ENCODE measurements at regions not wholly inside any gene's neighbourhood (a gene's known extent, or its start where the extent isn't known, plus 50 kb on each side); places are given as distances from the start of the nearest gene placed in this dataset.
A peak's percentile ranks its signal among the peaks of the same experiment; 100 is the strongest.

GRCh38 chr2:241946306-241947003, 76.9 kb downstream of the RTP5 start:
- POLR2A ChIA-PET = no interaction called here
- Mint-ChIP-seq H3K36me3 (ENCODE audit: low read depth) (no peaks in the 10 kb centered on the region), H3K4me1 (no peaks in the 10 kb centered on the region), H3K4me3 (no peak overlapping the region), H3K27me3 (no peaks in the 10 kb centered on the region), H3K27ac (no peak overlapping the region), H3K9me3 (no peaks in the 10 kb centered on the region)
- CTCF ChIA-PET = interaction anchor here (0.6 kb wide), 1 partner anchor 34 kb away, joined by 3 read pairs; no protein-coding TSS in a partner anchor
- no peak for DNase-seq

GRCh38 chr2:241947004-241947350, 77.4 kb downstream of the RTP5 start:
- Mint-ChIP-seq H3K4me1 (no peaks in the 10 kb centered on the region), H3K27ac (no peak overlapping the region), H3K27me3 (no peaks in the 10 kb centered on the region), H3K36me3 (ENCODE audit: low read depth) (no peaks in the 10 kb centered on the region), H3K9me3 (no peaks in the 10 kb centered on the region), H3K4me3 (no peak overlapping the region)
- CTCF ChIA-PET = no interaction called here
- POLR2A ChIA-PET = no interaction called here
- no peak for DNase-seq

GRCh38 chr2:241947401-241947800, 77.9 kb downstream of the RTP5 start:
- no peak overlapping the region for H3K4me3 Mint-ChIP-seq
- no peaks in the 10 kb centered on the region for H3K9me3 Mint-ChIP-seq
- no peak for DNase-seq
- no peaks in the 10 kb centered on the region for H3K4me1 Mint-ChIP-seq
- no peak overlapping the region for H3K27ac Mint-ChIP-seq
- no peaks in the 10 kb centered on the region for H3K27me3 Mint-ChIP-seq
- ChIA-PET POLR2A (no interaction called here), CTCF (no interaction called here)
- H3K36me3 Mint-ChIP-seq (ENCODE audit: low read depth) = no peaks in the 10 kb centered on the region

GRCh38 chr2:241947876-241948275, 78.3 kb downstream of the RTP5 start:
- ChIA-PET POLR2A (no interaction called here), CTCF (no interaction called here)
- Mint-ChIP-seq H3K27me3 (no peaks in the 10 kb centered on the region), H3K4me3 (no peak overlapping the region), H3K36me3 (ENCODE audit: low read depth) (no peaks in the 10 kb centered on the region), H3K9me3 (no peaks in the 10 kb centered on the region), H3K4me1 (no peaks in the 10 kb centered on the region), H3K27ac (no peak overlapping the region)
- no peak for DNase-seq

- CTCF ChIA-PET = no interaction called here
- H3K27me3 Mint-ChIP-seq = no peaks in the 10 kb centered on the region
- H3K27ac Mint-ChIP-seq = no peak overlapping the region
- no peaks in the 10 kb centered on the region for H3K36me3 Mint-ChIP-seq (ENCODE audit: low read depth)
- no peak overlapping the region for H3K4me3 Mint-ChIP-seq
- no peak for DNase-seq
- no peaks in the 10 kb centered on the region for H3K9me3 Mint-ChIP-seq
- no peaks in the 10 kb centered on the region for H3K4me1 Mint-ChIP-seq
- POLR2A ChIA-PET = no interaction called here
These were observed 78.9 kb downstream of the RTP5 start for GRCh38 chr2:241948299-241948897.

GRCh38 chr2:241948901-241949735, 79.6 kb downstream of the RTP5 start:
- no peak overlapping the region for H3K27ac Mint-ChIP-seq
- no peaks in the 10 kb centered on the region for H3K27me3 Mint-ChIP-seq
- no peaks in the 10 kb centered on the region for H3K36me3 Mint-ChIP-seq (ENCODE audit: low read depth)
- ChIA-PET POLR2A (no interaction called here), CTCF (no interaction called here)
- H3K9me3 Mint-ChIP-seq = no peaks in the 10 kb centered on the region
- H3K4me3 Mint-ChIP-seq = no peak overlapping the region
- no peak for DNase-seq
- H3K4me1 Mint-ChIP-seq = no peaks in the 10 kb centered on the region

GRCh38 chr2:241949736-241950412, 80.3 kb downstream of the RTP5 start:
- Mint-ChIP-seq H3K36me3 (ENCODE audit: low read depth) (no peaks in the 10 kb centered on the region), H3K4me3 (no peak overlapping the region)

GRCh38 chr2:241950413-241951315, 81.1 kb downstream of the RTP5 start:
- Mint-ChIP-seq H3K4me3 (no peak overlapping the region), H3K27me3 (no peaks in the 10 kb centered on the region), H3K27ac (no peak overlapping the region), H3K36me3 (ENCODE audit: low read depth) (no peaks in the 10 kb centered on the region), H3K9me3 (no peaks in the 10 kb centered on the region), H3K4me1 (no peaks in the 10 kb centered on the region)
- ChIA-PET POLR2A (no interaction called here), CTCF (interaction anchor here (0.6 to 1.4 kb wide), 4 partner anchors 9 to 244 kb away, joined by 3 to 5 read pairs (median 4); no protein-coding TSS in a partner anchor)
- DNase-seq = peak; percentile 69

More at GRCh38 chr2:241949736-241950412, 80.3 kb downstream of the RTP5 start:
- Mint-ChIP-seq H3K27ac (no peak overlapping the region), H3K27me3 (no peaks in the 10 kb centered on the region), H3K4me1 (no peaks in the 10 kb centered on the region), H3K9me3 (no peaks in the 10 kb centered on the region)
- ChIA-PET CTCF (no interaction called here), POLR2A (no interaction called here)
- DNase-seq = no peak

- H3K4me1 Mint-ChIP-seq = no peaks in the 10 kb centered on the region
- no peaks in the 10 kb centered on the region for H3K36me3 Mint-ChIP-seq (ENCODE audit: low read depth)
- H3K27me3 Mint-ChIP-seq = no peaks in the 10 kb centered on the region
- H3K4me3 Mint-ChIP-seq = no peak overlapping the region
- ChIA-PET CTCF (interaction anchor here (0.6 to 1.4 kb wide), 4 partner anchors 10 to 245 kb away, joined by 3 to 5 read pairs (median 4); no protein-coding TSS in a partner anchor), POLR2A (no interaction called here)
- DNase-seq = no peak
- no peak overlapping the region for H3K27ac Mint-ChIP-seq
- H3K9me3 Mint-ChIP-seq = no peaks in the 10 kb centered on the region
These were observed 81.8 kb downstream of the RTP5 start for GRCh38 chr2:241951316-241951700.

- CTCF ChIA-PET = interaction anchor here (1.4 kb wide), 1 partner anchor 19 kb away, joined by 4 read pairs; no protein-coding TSS in a partner anchor
- no peak for DNase-seq
These were observed 82.4 kb downstream of the RTP5 start for GRCh38 chr2:241951920-241952319.

GRCh38 chr2:241952816-241953215, 83.3 kb downstream of the RTP5 start:
- H3K36me3 Mint-ChIP-seq (ENCODE audit: low read depth) = no peaks in the 10 kb centered on the region
- H3K4me1 Mint-ChIP-seq = no peaks in the 10 kb centered on the region
- H3K27me3 Mint-ChIP-seq = no peaks in the 10 kb centered on the region
- ChIA-PET POLR2A (no interaction called here), CTCF (no interaction called here)
- H3K27ac Mint-ChIP-seq = no peak overlapping the region
- H3K9me3 Mint-ChIP-seq = no peaks in the 10 kb centered on the region
- H3K4me3 Mint-ChIP-seq = no peak overlapping the region
- DNase-seq = no peak

More at GRCh38 chr2:241951920-241952319, 82.4 kb downstream of the RTP5 start:
- no peaks in the 10 kb centered on the region for H3K36me3 Mint-ChIP-seq (ENCODE audit: low read depth)
- H3K27me3 Mint-ChIP-seq = no peaks in the 10 kb centered on the region
- H3K27ac Mint-ChIP-seq = no peak overlapping the region
- H3K4me1 Mint-ChIP-seq = no peaks in the 10 kb centered on the region
- no peaks in the 10 kb centered on the region for H3K9me3 Mint-ChIP-seq
- POLR2A ChIA-PET = no interaction called here
- H3K4me3 Mint-ChIP-seq = no peak overlapping the region

GRCh38 chr2:241953324-241953928, 83.9 kb downstream of the RTP5 start:
- POLR2A ChIA-PET = no interaction called here
- DNase-seq = no peak
- H3K9me3 Mint-ChIP-seq = no peaks in the 10 kb centered on the region
- H3K27ac Mint-ChIP-seq = no peak overlapping the region
- CTCF ChIA-PET = no interaction called here
- H3K4me3 Mint-ChIP-seq = no peak overlapping the region
- no peaks in the 10 kb centered on the region for H3K36me3 Mint-ChIP-seq (ENCODE audit: low read depth)
- H3K4me1 Mint-ChIP-seq = no peaks in the 10 kb centered on the region
- no peaks in the 10 kb centered on the region for H3K27me3 Mint-ChIP-seq
